GM19193 (cell line): ENCODE measurements at regions not wholly inside any gene's neighbourhood (a gene's known extent, or its start where the extent isn't known, plus 50 kb on each side); places are given as distances from the start of the nearest gene placed in this dataset.

Experiments used
- POLR2A ChIP-seq: IDR thresholded peaks from 4 replicates; pipeline ENCODE4 v1.6.1; 2011; ENCODE audit not compliant: insufficient read depth, insufficient read length; ENCODE audit errors: extremely low read depth

GRCh38 chr7:67496589-67496988, 500.0 kb downstream of the TYW1 start:
- no peak for TF ChIP-seq POLR2A

DNA sequence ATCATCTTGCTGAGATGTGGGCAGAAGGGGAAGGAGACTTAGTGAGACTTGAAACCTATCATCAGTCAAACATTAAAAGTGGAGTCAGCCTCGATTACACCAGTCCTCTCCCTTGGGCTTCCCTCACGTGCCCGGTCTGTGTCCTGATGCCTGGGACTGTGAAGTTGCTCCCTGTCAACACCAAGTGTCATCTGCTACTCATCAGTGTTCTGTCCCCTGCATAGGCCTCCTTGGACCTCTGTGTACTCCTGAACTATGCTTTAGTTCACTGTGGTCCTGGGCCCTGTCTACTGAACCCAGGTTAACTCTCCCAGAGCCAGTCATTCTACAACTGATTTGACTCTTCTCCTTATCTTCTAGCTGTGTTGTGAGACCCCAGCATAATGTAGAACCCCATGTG, 506.3 kb downstream of the TYW1 start:
- no peak for TF ChIP-seq POLR2A

DNA sequence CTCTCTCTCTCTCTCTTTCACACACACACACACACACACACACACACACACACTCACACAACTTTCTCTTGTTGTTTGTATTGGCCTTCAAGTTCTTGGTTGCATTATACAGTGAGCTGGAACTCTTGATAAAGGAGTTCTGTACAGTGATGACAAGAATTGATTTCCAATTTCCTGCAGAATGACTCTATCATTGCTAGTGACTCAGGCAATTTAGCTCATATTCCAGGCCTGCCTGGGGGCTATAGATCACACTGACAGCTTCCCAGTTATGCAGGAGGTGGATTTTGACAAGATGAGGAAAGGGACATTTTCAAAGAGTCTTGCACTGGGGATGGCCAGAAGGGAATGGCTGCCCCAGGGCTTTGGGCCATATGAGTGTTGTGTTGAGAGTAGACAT, 508.8 kb downstream of the TYW1 start:
- no peak for TF ChIP-seq POLR2A

- TF ChIP-seq POLR2A: no peak
Observed at GRCh38 chr7:67512481-67512880, 515.8 kb downstream of the TYW1 start.

DNA sequence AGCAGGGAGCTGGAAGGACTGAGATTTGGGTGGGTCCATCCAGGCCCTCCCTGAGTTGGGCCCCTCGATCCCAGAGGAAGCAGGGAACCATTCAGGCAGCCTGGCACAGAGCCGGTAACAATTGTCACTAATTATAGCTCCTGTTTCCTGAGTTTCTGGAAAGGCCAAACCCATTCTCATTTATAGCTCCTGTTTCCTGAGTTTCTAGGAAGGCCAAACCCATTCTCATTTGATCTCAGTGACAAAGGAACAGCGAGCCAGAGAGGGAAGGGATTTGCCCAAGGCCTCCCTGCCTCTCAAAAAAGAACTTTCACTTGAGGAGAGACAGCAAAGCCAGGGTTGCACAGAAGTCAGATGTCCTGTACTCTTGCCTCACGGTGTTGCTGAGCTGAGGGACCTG, 521.9 kb downstream of the TYW1 start:
- TF ChIP-seq POLR2A: no peak

GRCh38 chr7:67519171-67519570, 522.5 kb downstream of the TYW1 start:
- TF ChIP-seq POLR2A: no peak

GRCh38 chr7:67522504-67522903, 525.9 kb downstream of the TYW1 start:
- no peak for TF ChIP-seq POLR2A

DNA sequence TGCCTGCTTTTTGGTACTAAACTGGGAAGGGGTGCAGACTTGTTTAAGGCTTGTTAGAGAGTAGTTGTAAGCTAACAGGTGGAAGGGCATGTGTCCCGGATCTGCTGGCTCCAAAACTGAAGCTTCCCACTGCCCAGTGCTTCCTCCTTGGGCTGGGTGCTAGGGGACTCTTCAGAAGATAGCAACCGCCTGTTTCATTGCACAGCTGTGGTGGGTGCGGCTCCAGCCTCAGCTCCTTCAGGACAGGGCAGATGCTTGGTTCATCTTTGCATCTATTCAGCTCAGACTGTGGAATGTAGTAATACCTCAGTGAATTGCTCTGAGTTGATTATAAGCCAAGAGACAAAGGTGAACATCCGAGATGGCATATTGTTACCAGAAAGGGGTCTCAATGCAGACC, 527.1 kb downstream of the TYW1 start:
- no peak for TF ChIP-seq POLR2A

DNA sequence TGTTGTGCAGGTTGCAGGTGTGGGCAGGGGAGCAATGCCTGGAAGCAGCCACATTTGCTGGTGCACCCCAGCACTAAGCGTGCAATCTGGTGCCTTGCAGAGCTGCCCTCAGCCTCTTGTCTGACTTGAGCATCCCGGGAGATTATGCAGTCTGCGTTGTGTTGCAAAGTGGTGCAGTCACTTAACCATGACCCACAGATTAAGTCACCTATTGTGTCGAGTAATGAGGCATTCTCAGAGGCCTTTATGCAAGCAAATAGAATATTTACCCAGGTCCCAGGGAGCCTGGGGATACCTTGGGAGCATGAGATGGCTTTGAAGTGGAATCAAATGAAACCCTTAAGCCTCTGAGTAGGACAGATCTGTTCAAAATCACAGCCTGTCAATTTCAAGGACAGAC, 529.0 kb downstream of the TYW1 start:
- TF ChIP-seq POLR2A: no peak

- TF ChIP-seq POLR2A: no peak
Observed at GRCh38 chr7:67535241-67535989, 538.8 kb downstream of the TYW1 start.

GRCh38 chr7:67542916-67543315, 546.3 kb downstream of the TYW1 start:
- TF ChIP-seq POLR2A: no peak

GRCh38 chr7:67547183-67547907, 550.7 kb downstream of the TYW1 start:
- TF ChIP-seq POLR2A: no peak

- TF ChIP-seq POLR2A: no peak
Observed at GRCh38 chr7:67549126-67549525, 552.5 kb downstream of the TYW1 start.

- no peak for TF ChIP-seq POLR2A
Observed at GRCh38 chr7:67550801-67551436, 554.3 kb downstream of the TYW1 start.

GRCh38 chr7:67552738-67553137, 556.1 kb downstream of the TYW1 start:
- TF ChIP-seq POLR2A: no peak

GRCh38 chr7:67553378-67553777, 556.7 kb downstream of the TYW1 start:
- TF ChIP-seq POLR2A: no peak

GRCh38 chr7:67554986-67555385, 558.4 kb downstream of the TYW1 start:
- no peak for TF ChIP-seq POLR2A

DNA sequence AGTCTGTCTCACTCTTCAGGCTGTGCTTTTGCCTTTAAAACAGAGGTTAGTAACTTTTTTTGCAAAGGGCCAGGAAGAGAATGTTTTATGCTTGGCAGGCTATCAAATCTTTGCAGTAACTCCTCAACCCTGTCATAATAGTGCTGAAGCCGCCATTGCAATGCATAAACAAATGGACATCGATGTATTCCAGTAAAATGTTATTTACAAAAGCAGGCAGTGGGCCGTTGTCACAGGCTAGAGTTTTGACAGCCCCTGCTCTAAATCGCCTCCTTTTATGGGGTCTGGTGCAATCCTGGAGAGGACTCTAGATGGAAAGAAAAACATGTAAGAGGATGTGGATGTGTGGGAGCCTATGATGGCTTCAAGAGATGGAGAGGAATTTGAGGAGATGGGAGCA, 568.3 kb downstream of the TYW1 start:
- TF ChIP-seq POLR2A: no peak
